ENCODE measurements at regions not wholly inside any gene's neighbourhood (a gene's known extent, or its start where the extent isn't known, plus 50 kb on each side); places are given as distances from the start of the nearest gene placed in this dataset.
"Not testable (repeated sequence)": the region's sequence is repeated elsewhere in the genome, so short reads cannot be mapped to it uniquely, and the experiment has no call there.

GRCh38 chr13:83825676-83826075, 56.6 kb downstream of the SLITRK1 start:
- in situ Hi-C loops (cut with HindIII; ENCODE audit: low sequenced_read_pairs) = no loop called here

GRCh38 chr13:83824560-83824959, 57.7 kb downstream of the SLITRK1 start:
- in situ Hi-C loops (cut with HindIII; ENCODE audit: low sequenced_read_pairs) = no loop called here

DNA sequence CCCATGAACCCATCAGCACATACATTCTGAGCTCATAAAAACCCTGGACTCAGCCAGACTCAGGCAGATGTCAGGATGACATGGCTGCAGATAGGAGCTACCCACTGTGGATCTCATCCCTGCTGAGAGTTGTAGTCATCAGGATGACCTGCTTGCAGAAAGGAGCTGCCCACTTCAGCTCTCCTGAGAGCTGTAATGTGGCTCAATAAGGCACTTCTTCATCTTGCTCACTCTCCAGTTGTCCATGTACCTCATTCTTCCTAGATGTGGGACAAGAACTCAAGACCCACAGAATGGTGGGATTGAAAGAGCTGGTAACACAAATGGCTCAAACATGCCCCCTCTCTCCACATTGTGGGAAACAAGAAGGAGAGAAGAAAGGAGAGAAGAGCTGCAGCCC, 58.2 kb downstream of the SLITRK1 start:
- in situ Hi-C loops (cut with HindIII; ENCODE audit: low sequenced_read_pairs) = no loop called here

GRCh38 chr13:83819611-83820010, 62.7 kb downstream of the SLITRK1 start:
- in situ Hi-C loops (cut with HindIII; ENCODE audit: low sequenced_read_pairs) = no loop called here

- in situ Hi-C loops (cut with HindIII; ENCODE audit: low sequenced_read_pairs) = no loop called here
Measured at GRCh38 chr13:83819156-83819555, 63.1 kb downstream of the SLITRK1 start.

DNA sequence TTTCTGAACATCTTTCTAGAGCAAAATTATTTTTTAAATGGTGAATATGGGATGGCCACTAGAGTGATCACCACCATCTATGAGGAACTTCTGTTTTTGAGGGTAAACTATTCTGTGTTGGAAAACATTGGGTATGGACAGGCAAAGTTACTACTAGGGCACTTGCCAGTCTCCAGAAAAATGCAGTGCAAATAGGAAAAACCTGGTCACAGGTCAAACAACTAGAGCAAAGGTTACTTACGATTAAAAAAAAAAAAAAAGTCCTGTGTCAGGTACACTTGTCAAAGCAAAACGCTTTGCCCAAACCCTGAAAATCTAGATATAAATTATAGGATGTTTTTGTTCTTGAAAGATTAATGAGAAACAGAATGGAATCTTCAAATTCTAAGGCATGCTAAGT, 66.2 kb downstream of the SLITRK1 start:
- in situ Hi-C loops (cut with HindIII; ENCODE audit: low sequenced_read_pairs) = no loop called here

GRCh38 chr13:83815598-83815997, 66.7 kb downstream of the SLITRK1 start:
- in situ Hi-C loops (cut with HindIII; ENCODE audit: low sequenced_read_pairs) = no loop called here

GRCh38 chr13:83810136-83810535, 72.1 kb downstream of the SLITRK1 start:
- in situ Hi-C loops (cut with HindIII; ENCODE audit: low sequenced_read_pairs) = no loop called here

- in situ Hi-C loops (cut with HindIII; ENCODE audit: low sequenced_read_pairs) = no loop called here
Measured at GRCh38 chr13:83804356-83804962, 77.8 kb downstream of the SLITRK1 start.

GRCh38 chr13:83798731-83799130, 83.5 kb downstream of the SLITRK1 start:
- in situ Hi-C loops (cut with HindIII; ENCODE audit: low sequenced_read_pairs) = no loop called here

GRCh38 chr13:83796364-83796763, 85.9 kb downstream of the SLITRK1 start:
- in situ Hi-C loops (cut with HindIII; ENCODE audit: low sequenced_read_pairs) = no loop called here

GRCh38 chr13:83794583-83794982, 87.7 kb downstream of the SLITRK1 start:
- in situ Hi-C loops (cut with HindIII; ENCODE audit: low sequenced_read_pairs) = no loop called here

DNA sequence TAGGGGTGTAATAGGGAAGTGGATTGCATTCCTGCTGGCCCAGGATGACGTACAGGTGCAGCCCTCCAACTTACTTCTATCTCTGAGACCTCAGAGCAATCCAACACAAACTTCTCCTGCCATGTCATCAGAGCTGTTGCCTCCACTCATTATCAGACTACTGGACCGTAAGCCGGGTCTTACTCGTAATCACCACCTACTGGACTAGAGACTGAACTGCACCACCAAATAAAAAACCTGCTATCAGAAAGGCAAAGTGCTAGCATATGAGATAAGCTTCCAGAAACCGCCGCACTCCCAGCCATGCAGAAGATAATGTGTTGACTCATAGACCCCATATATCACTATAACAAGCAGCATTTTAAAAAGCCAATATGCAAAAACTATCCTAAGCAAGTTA, 102.0 kb downstream of the SLITRK1 start:
- in situ Hi-C loops (cut with HindIII; ENCODE audit: low sequenced_read_pairs) = no loop called here

DNA sequence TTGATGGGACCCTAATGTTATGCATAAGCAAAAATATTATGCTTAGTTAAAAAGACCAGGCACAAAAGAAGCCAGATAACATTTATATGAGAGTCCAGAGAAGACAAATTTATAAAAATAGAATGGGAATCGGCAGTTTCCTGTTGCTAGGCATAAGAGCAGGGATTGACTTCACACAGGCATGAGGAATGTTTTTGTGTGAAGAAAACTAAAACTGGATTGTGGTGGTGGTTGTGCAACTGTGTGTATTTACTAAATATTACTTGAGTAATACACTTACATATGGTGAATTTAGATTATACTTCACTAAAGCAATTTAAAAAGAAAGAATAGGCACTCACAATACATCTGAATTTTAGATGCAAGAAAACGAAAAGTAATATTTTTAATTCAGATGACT, 108.3 kb downstream of the SLITRK1 start:
- in situ Hi-C loops (cut with HindIII; ENCODE audit: low sequenced_read_pairs) = no loop called here

- in situ Hi-C loops (cut with HindIII; ENCODE audit: low sequenced_read_pairs) = no loop called here
Measured at GRCh38 chr13:83765796-83766195, 116.5 kb downstream of the SLITRK1 start.

DNA sequence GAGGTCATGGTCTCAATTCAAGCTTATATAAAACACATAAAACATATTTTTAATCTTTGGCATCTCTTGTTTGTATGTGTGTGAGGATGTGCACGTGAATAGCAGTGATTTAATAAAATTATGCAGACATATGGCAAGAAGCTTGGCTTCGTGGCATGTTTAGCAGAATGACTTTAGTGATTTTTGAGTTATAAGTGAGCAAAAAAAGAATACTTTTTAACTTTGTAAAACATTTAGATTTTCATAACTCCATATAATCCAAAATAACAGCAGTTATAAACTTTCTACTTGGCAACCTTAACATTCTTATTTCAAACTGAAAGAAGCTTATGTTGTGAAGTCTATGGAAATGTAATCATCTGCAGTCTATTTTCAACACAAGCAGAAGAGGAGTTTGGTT, 120.6 kb downstream of the SLITRK1 start:
- in situ Hi-C loops (cut with HindIII; ENCODE audit: low sequenced_read_pairs) = no loop called here

- in situ Hi-C loops (cut with HindIII; ENCODE audit: low sequenced_read_pairs) = not testable (repeated sequence)
Measured at GRCh38 chr13:83755210-83755609, 127.1 kb downstream of the SLITRK1 start.

DNA sequence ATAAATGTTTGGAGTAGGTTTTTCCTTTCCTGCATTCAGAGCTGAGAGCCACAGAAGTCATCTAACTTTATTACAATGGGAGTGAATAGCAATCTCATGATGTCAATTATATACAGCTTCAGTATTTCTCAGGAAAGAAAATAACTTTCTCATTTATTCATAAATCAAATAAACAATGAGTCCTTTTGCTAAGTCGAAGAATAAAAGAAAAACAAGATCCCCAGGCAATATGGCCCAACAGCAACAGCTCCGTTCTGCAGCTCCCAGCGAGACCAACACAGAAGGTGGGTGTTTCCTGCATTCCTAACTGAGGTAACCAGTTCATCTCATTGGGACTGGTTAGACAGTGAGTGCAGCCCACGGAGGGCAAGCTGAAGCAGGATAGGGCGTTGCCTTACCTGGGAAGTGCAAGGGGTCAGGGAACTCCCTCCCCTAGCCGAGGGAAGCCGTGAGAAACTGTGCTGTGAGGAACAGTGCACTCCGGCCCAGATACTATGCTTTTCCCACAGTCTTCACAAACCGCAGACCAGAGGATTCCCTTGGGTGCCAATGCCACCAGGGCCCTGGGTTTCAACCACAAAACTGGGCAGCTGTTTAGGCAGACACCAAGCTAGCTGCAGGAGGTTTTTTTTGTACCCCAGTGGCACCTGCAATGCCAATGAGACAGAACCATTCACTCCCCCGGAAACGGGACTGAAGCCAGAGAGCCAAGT, 128.2 kb downstream of the SLITRK1 start:
- in situ Hi-C loops (cut with HindIII; ENCODE audit: low sequenced_read_pairs) = no loop called here

DNA sequence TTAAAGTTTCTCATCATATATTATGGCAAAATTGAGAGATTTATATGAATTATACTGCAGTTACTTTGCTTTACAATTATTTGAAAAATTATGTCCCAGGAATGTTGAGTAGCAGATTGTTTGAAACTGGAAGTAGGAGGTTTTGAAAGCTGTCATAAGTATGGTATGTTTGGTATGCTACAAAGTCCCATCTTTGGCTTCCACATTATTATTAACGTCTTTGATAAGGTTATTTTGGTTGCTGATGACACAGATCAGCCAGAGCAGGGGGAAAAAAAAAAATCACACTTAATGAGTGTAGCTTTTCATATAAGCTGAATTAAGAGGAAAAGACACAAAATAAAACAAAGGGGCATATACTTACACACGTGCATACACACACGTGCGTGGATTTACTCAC, 130.1 kb downstream of the SLITRK1 start:
- in situ Hi-C loops (cut with HindIII; ENCODE audit: low sequenced_read_pairs) = no loop called here

GRCh38 chr13:83740622-83741021, 141.7 kb downstream of the SLITRK1 start:
- in situ Hi-C loops (cut with HindIII; ENCODE audit: low sequenced_read_pairs) = no loop called here

DNA sequence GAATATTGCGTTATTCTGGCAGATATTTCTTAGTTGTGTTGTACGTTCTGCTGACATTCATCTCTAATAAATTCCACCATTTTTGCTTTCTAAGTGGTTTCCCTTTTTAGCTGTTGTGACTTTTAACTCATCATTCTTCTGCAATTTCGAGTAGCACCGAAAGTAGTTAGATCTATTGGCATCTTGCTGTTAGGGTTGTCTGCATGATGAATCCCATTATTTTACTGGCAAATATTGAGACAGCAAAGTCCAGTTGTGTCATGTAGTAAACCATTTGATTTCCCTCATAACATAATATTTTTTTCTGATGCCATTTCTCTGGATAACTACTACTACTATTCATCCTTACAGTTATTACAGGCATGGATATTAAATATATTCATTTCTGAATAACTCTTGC, 143.9 kb downstream of the SLITRK1 start:
- in situ Hi-C loops (cut with HindIII; ENCODE audit: low sequenced_read_pairs) = no loop called here

GRCh38 chr13:83733293-83733692, 149.0 kb downstream of the SLITRK1 start:
- in situ Hi-C loops (cut with HindIII; ENCODE audit: low sequenced_read_pairs) = no loop called here

GRCh38 chr13:83732755-83733154, 149.5 kb downstream of the SLITRK1 start:
- in situ Hi-C loops (cut with HindIII; ENCODE audit: low sequenced_read_pairs) = no loop called here

Data from endothelial cell of hepatic sinusoid (primary cell).